Endothelial cell of umbilical vein (primary cell): ENCODE measurements at regions not wholly inside any gene's neighbourhood (a gene's known extent, or its start where the extent isn't known, plus 50 kb on each side); places are given as distances from the start of the nearest gene placed in this dataset.

Source experiments
- BruUV-seq: library from RNA; stranded (reverse); fragments of 400-500 nt; replicated peaks from 2 replicates; lab custom pipeline; 2021; lab: Mats Ljungman, UMichigan
- CTCF ChIA-PET: fragments of 300-600, 350-600 bp; sonication (Branson Sonifier 250); formaldehyde crosslinking; loops from one replicate; lab custom pipeline; 2021; ENCODE audit warnings: antibody characterized with exemption, inconsistent platforms; lab: Charles Lee
- POLR2A ChIA-PET: fragments of 300-600, 350-600 bp; sonication (Branson Sonifier 250); formaldehyde crosslinking; loops from one replicate; lab custom pipeline; 2021; ENCODE audit warnings: antibody characterized with exemption, inconsistent platforms; lab: Charles Lee
- DNase-seq: peaks from one replicate; pipeline ENCODE4 v3.0.0-alpha.2; 2011; ENCODE audit warnings: low read depth, low spot score
- FAIRE-seq: peaks from 2 replicates; lab custom pipeline; 2011; peaks lifted over from hg19 to GRCh38; lab: Jason Lieb, UNC
- H2AFZ ChIP-seq: 2 replicates; pipeline ENCODE4 v1.6.0; 2012; ENCODE audit warnings: low read depth, low read length, control low read depth, inconsistent platforms
- H3K27ac ChIP-seq: 2 replicates; pipeline ENCODE4 v1.5.1; 2011; ENCODE audit warnings: low read depth, mild to moderate bottlenecking, control low read depth, low read length, moderate library complexity; ENCODE audit not compliant: insufficient read depth
- H3K27me3 ChIP-seq, 2 experiments: 2 replicates each; pipeline versions ENCODE4 v1.6.0 to v1.6.1; 2011; ENCODE audit warnings: low read length in 2 of 2, mixed read lengths in 1 of 2; ENCODE audit not compliant: control insufficient read depth in 2 of 2, insufficient read depth in 2 of 2
- H3K36me3 ChIP-seq, 2 experiments: 2 replicates in 1 of 2; 3 replicates in 1 of 2; pipeline ENCODE4 v1.5.1; 2011; ENCODE audit warnings: low read length in 2 of 2, mild to moderate bottlenecking in 1 of 2, moderate library complexity in 1 of 2; ENCODE audit not compliant: control insufficient read depth in 2 of 2, insufficient read depth in 2 of 2; ENCODE audit errors: extremely low read depth in 1 of 2
- H3K4me1 ChIP-seq: 3 replicates; pipeline ENCODE4 v1.5.1; 2011; ENCODE audit warnings: mild to moderate bottlenecking, low read length; ENCODE audit not compliant: control insufficient read depth, insufficient read depth; ENCODE audit errors: extremely low read depth
- H3K4me2 ChIP-seq: 2 replicates; pipeline ENCODE4 v1.6.1; 2011; ENCODE audit warnings: low read length, control low read depth, mixed read lengths; ENCODE audit not compliant: insufficient read depth
- H3K4me3 ChIP-seq, 3 experiments: fragments of 200-600 bp in 1 of 3; sonication (generic), shearing (Covaris generic) in 1 of 3; replicated peaks in 1 of 3; 2 replicates each; pipeline ENCODE4 v1.5.1; 2011 to 2016; ENCODE audit warnings: control low read depth in 3 of 3, low read length in 3 of 3, mild to moderate bottlenecking in 2 of 3, inconsistent platforms in 1 of 3, low read depth in 1 of 3, moderate library complexity in 1 of 3; ENCODE audit not compliant: insufficient read depth in 1 of 3
- H3K79me2 ChIP-seq: 2 replicates; pipeline ENCODE4 v1.6.0; 2012; ENCODE audit warnings: low read length, inconsistent platforms; ENCODE audit not compliant: control insufficient read depth, insufficient read depth
- H3K9ac ChIP-seq: replicated peaks from 2 replicates; pipeline ENCODE3; 2011; ENCODE audit warnings: low read length, control low read depth; ENCODE audit not compliant: insufficient read depth; ENCODE audit errors: extremely low read depth
- H3K9me1 ChIP-seq: replicated peaks from 3 replicates; pipeline ENCODE4 v1.6.0; 2011; ENCODE audit warnings: mild to moderate bottlenecking, low read length; ENCODE audit not compliant: control insufficient read depth, insufficient read depth; ENCODE audit errors: extremely low read depth
- H3K9me3 ChIP-seq: replicated peaks from 2 replicates; pipeline ENCODE4 v1.5.1; 2012; ENCODE audit warnings: low read length, inconsistent platforms; ENCODE audit not compliant: control insufficient read depth, insufficient read depth
- H4K20me1 ChIP-seq: replicated peaks from 2 replicates; pipeline ENCODE3; 2011; ENCODE audit warnings: mild to moderate bottlenecking, low read length; ENCODE audit not compliant: control insufficient read depth, insufficient read depth; ENCODE audit errors: extremely low read depth
- CTCF ChIP-seq, 2 donors: IDR thresholded peaks; 1 replicate in 1 of 2; 2 replicates in 1 of 2; pipeline ENCODE4 v1.5.1; 2011; ENCODE audit warnings: low read length in 2 of 2, mild to moderate bottlenecking in 2 of 2, moderate library complexity in 2 of 2, control low read depth in 1 of 2, inconsistent platforms in 1 of 2, low read depth in 1 of 2; ENCODE audit not compliant: insufficient read depth in 1 of 2; ENCODE audit errors: extremely low read depth in 1 of 2
- EZH2 ChIP-seq: IDR thresholded peaks from 2 replicates; pipeline ENCODE4 v1.6.1; 2012; ENCODE audit warnings: borderline replicate concordance, low read depth, mild to moderate bottlenecking, moderate library complexity, low read length, inconsistent platforms; ENCODE audit not compliant: severe bottlenecking
- FOS ChIP-seq: IDR thresholded peaks from 2 replicates; pipeline ENCODE4 v1.6.1; 2011; ENCODE audit warnings: mild to moderate bottlenecking, low read length, moderate library complexity, borderline replicate concordance; ENCODE audit not compliant: insufficient read depth
- GATA2 ChIP-seq: IDR thresholded peaks from 2 replicates; pipeline ENCODE4 v1.7.0; 2011; ENCODE audit warnings: low read depth, mild to moderate bottlenecking, moderate library complexity, mixed read lengths, low read length; ENCODE audit not compliant: insufficient read length, insufficient read depth
- JUN ChIP-seq: IDR thresholded peaks from 2 replicates; pipeline ENCODE4 v1.6.1; 2011; ENCODE audit warnings: borderline replicate concordance, low read depth; ENCODE audit not compliant: insufficient read length, insufficient read depth
- MAX ChIP-seq: IDR thresholded peaks from 2 replicates; pipeline ENCODE4 v1.6.1; 2011; ENCODE audit not compliant: insufficient read depth, insufficient read length
- MYC ChIP-seq: IDR thresholded peaks from one replicate; pipeline ENCODE4 v1.6.1; 2011; ENCODE audit warnings: mild to moderate bottlenecking, low read depth, low read length
- POLR2A ChIP-seq: IDR thresholded peaks from 2 replicates; pipeline ENCODE4 v1.6.1; 2012; ENCODE audit warnings: low read depth, mild to moderate bottlenecking, control low read depth, low read length
- POLR2AphosphoS5 ChIP-seq: IDR thresholded peaks from 2 replicates; pipeline ENCODE4 v1.6.1; 2012; ENCODE audit warnings: low read depth, mild to moderate bottlenecking, control low read depth, low read length, moderate library complexity; ENCODE audit not compliant: insufficient read depth
- dilution Hi-C: fragments of 300-500 bp; cut with MboI; formaldehyde crosslinking; loops from one replicate; pipeline ENCODE4 v1.15.0; 2019; ENCODE audit warnings: low sequenced_read_pairs; ENCODE audit not compliant: extremely low pct_ligation_motif_present
- intact Hi-C: fragments of 100-400 bp; cut with micrococcal nuclease; formaldehyde crosslinking; loops from one replicate; pipeline ENCODE4 v1.10.0; 2022

- H3K27me3 ChIP-seq: no peaks in the 10 kb centered on the region
- no peak overlapping the region for H3K27ac ChIP-seq
- no peak overlapping the region for H3K9ac ChIP-seq
- H3K79me2 ChIP-seq: peaks cover 43% of the 10 kb centered on the region
- H3K9me1 ChIP-seq: no peaks in the 10 kb centered on the region
- dilution Hi-C loops: no loop called here
- intact Hi-C loops: no loop called here
- no TSS peak for BruUV-seq
- H4K20me1 ChIP-seq: no peaks in the 10 kb centered on the region
- no peak for DNase-seq
- no peak for FAIRE-seq
- peaks cover 27% of the 10 kb centered on the region for H3K4me1 ChIP-seq
- H3K9me3 ChIP-seq: no peaks in the 10 kb centered on the region
- TF ChIP-seq POLR2A (no peak), CTCF (IDR thresholded peaks at IDR 0.05; ENCODE audit: extremely low read depth in 1 of 2, insufficient read depth in 1 of 2, low read depth in 1 of 2, low read length in 2 of 2) (no peak), MAX (no peak), MYC (no peak), POLR2AphosphoS5 (no peak), GATA2 (no peak), JUN (no peak), EZH2 (no peak), FOS (no peak)
- ChIA-PET CTCF (no interaction called here), POLR2A (no interaction called here)
- H2AFZ ChIP-seq: no peak overlapping the region
- no peak overlapping the region for H3K4me2 ChIP-seq
- H3K4me3 ChIP-seq: no peak overlapping the region
- H3K36me3 ChIP-seq: peaks cover 12 to 38% of the 10 kb centered on the region in 2 experiments
Observed at GRCh38 chr12:124375789-124376175, 80.9 kb downstream of the RFLNA start.
